ENCODE measurements at regions not wholly inside any gene's neighbourhood (a gene's known extent, or its start where the extent isn't known, plus 50 kb on each side); places are given as distances from the start of the nearest gene placed in this dataset.

DNA sequence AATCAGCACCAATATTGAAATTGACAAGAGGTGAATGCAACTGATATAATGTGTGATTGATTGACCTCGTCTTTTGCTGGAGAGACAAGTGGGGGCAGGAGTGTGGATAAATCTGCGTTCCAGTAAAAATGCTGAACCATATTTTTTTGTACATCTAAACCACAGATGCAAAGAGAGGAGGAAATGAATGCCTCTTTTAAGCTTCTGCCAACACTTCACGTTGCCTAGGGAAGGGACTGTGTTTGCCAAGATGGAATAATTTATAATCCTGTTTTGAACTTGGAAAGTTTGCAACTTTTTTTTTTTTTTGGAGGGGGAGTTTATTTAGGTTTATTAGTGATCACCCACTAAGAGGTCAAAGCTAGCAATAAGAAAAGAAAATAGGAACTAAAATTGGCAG lies 288.2 kb upstream of the EEF2KMT start:
- no peak for TF ChIP-seq RARB (CRISPR knock-in tag; IDR thresholded peaks at IDR 0.05)
- TF ChIP-seq PATZ1 (CRISPR knock-in tag; IDR thresholded peaks at IDR 0.05; ENCODE audit: borderline replicate concordance) = no peak
- no peak for TF ChIP-seq ISL1 (CRISPR knock-in tag; IDR thresholded peaks at IDR 0.05)
- TF ChIP-seq CSDC2 (CRISPR knock-in tag; IDR thresholded peaks at IDR 0.05) = no peak
- no peak for TF ChIP-seq ZC3H10 (CRISPR knock-in tag; IDR thresholded peaks at IDR 0.05)
- TF ChIP-seq TOX (CRISPR knock-in tag; IDR thresholded peaks at IDR 0.05; ENCODE audit: borderline replicate concordance) = no peak
- no peak for TF ChIP-seq SNAI2 (CRISPR knock-in tag; IDR thresholded peaks at IDR 0.05)
- TF ChIP-seq PPARA (CRISPR knock-in tag; IDR thresholded peaks at IDR 0.05; ENCODE audit: borderline replicate concordance) = no peak
- TF ChIP-seq, protein P1, sequence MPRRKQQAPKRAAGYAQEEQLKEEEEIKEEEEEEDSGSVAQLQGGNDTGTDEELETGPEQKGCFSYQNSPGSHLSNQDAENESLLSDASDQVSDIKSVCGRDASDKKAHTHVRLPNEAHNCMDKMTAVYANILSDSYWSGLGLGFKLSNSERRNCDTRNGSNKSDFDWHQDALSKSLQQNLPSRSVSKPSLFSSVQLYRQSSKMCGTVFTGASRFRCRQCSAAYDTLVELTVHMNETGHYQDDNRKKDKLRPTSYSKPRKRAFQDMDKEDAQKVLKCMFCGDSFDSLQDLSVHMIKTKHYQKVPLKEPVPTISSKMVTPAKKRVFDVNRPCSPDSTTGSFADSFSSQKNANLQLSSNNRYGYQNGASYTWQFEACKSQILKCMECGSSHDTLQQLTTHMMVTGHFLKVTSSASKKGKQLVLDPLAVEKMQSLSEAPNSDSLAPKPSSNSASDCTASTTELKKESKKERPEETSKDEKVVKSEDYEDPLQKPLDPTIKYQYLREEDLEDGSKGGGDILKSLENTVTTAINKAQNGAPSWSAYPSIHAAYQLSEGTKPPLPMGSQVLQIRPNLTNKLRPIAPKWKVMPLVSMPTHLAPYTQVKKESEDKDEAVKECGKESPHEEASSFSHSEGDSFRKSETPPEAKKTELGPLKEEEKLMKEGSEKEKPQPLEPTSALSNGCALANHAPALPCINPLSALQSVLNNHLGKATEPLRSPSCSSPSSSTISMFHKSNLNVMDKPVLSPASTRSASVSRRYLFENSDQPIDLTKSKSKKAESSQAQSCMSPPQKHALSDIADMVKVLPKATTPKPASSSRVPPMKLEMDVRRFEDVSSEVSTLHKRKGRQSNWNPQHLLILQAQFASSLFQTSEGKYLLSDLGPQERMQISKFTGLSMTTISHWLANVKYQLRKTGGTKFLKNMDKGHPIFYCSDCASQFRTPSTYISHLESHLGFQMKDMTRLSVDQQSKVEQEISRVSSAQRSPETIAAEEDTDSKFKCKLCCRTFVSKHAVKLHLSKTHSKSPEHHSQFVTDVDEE (CRISPR knock-in tag; IDR thresholded peaks at IDR 0.05) = no peak
- TF ChIP-seq ZNF565 (CRISPR knock-in tag; conservative IDR thresholded peaks at IDR 0.05; ENCODE audit: low read depth) = no peak
- TF ChIP-seq ZNF70 (CRISPR knock-in tag; IDR thresholded peaks at IDR 0.05) = no peak
- TF ChIP-seq BACH2 (CRISPR knock-in tag; IDR thresholded peaks at IDR 0.05; ENCODE audit: borderline replicate concordance) = no peak
- TF ChIP-seq OSR1 (CRISPR knock-in tag; IDR thresholded peaks at IDR 0.05) = no peak
- TF ChIP-seq TCF4 (CRISPR knock-in tag; IDR thresholded peaks at IDR 0.05; ENCODE audit: borderline replicate concordance) = no peak
- TF ChIP-seq ZFP3 (CRISPR knock-in tag; IDR thresholded peaks at IDR 0.05) = no peak
- no peak for TF ChIP-seq ARNTL (CRISPR knock-in tag; IDR thresholded peaks at IDR 0.05; ENCODE audit: borderline replicate concordance, low read depth)
- no peak for TF ChIP-seq ESRRG (CRISPR knock-in tag; IDR thresholded peaks at IDR 0.05)
- no peak for TF ChIP-seq CREB5 (CRISPR knock-in tag; IDR thresholded peaks at IDR 0.05; ENCODE audit: low read depth)

DNA sequence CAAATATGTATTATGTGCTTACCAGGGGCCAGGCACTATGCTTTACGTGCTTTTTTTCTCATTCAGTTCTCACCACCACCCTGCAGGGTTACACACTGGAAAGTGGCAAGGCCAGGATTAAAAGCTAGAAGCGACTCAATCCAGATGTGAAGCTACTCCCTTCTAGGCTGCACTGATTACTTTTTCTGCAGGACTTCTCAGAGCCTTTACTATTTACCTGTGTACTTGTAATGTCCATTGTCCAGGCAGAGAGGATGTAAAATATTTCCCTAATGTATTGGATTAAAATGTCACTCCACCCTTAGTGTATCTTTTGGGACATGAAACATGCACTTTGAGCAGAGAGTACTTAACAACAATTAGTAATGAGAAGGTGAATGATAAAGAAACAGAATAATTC lies 287.5 kb upstream of the EEF2KMT start:
- ATAC-seq = no peak
- TF ChIP-seq, protein P2, sequence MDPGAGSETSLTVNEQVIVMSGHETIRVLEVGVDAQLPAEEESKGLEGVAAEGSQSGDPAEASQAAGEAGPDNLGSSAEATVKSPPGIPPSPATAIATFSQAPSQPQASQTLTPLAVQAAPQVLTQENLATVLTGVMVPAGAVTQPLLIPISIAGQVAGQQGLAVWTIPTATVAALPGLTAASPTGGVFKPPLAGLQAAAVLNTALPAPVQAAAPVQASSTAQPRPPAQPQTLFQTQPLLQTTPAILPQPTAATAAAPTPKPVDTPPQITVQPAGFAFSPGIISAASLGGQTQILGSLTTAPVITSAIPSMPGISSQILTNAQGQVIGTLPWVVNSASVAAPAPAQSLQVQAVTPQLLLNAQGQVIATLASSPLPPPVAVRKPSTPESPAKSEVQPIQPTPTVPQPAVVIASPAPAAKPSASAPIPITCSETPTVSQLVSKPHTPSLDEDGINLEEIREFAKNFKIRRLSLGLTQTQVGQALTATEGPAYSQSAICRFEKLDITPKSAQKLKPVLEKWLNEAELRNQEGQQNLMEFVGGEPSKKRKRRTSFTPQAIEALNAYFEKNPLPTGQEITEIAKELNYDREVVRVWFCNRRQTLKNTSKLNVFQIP (CRISPR knock-in tag; IDR thresholded peaks at IDR 0.05; ENCODE audit: borderline replicate concordance, low read depth) = no peak
- TF ChIP-seq ZFP3 (CRISPR knock-in tag; IDR thresholded peaks at IDR 0.05) = no peak
- no peak for TF ChIP-seq ESRRG (CRISPR knock-in tag; IDR thresholded peaks at IDR 0.05)
- TF ChIP-seq CSDC2 (CRISPR knock-in tag; IDR thresholded peaks at IDR 0.05) = no peak

More for the DNA sequence above, 288.2 kb upstream of the EEF2KMT start:
- ATAC-seq = no peak

DNA sequence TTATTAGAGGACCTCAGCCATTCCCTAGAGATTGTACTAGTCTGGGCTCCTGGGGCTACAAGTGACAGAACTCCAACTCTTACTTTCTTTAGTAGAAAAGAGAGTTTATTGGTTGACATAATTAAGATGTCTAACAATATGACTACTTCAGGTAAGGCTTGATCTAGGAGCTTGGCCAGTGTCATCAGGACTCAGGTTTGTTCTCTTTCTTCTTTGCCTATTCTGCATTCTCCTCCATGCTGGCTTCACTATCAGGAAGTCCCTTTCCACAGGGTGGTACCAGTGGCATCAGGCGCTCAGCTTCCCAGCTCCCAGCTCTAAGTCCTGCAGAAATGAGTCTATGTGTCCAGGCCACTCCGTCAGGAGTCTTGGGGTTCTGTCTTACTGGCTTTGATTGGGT lies 286.1 kb upstream of the EEF2KMT start:
- TF ChIP-seq TOX (CRISPR knock-in tag; IDR thresholded peaks at IDR 0.05; ENCODE audit: borderline replicate concordance) (no peak), PPARA (CRISPR knock-in tag; IDR thresholded peaks at IDR 0.05; ENCODE audit: borderline replicate concordance) (no peak), ZNF70 (CRISPR knock-in tag; IDR thresholded peaks at IDR 0.05) (no peak), ZNF565 (CRISPR knock-in tag; conservative IDR thresholded peaks at IDR 0.05; ENCODE audit: low read depth) (no peak), TCF4 (CRISPR knock-in tag; IDR thresholded peaks at IDR 0.05; ENCODE audit: borderline replicate concordance) (no peak), ZC3H10 (CRISPR knock-in tag; IDR thresholded peaks at IDR 0.05) (no peak), ZNF8 (CRISPR knock-in tag; IDR thresholded peaks at IDR 0.05) (no peak), CREB5 (CRISPR knock-in tag; IDR thresholded peaks at IDR 0.05; ENCODE audit: low read depth) (no peak), OSR1 (CRISPR knock-in tag; IDR thresholded peaks at IDR 0.05) (no peak)
- TF ChIP-seq, protein P1 (CRISPR knock-in tag; IDR thresholded peaks at IDR 0.05) = no peak
- TF ChIP-seq, protein P3, sequence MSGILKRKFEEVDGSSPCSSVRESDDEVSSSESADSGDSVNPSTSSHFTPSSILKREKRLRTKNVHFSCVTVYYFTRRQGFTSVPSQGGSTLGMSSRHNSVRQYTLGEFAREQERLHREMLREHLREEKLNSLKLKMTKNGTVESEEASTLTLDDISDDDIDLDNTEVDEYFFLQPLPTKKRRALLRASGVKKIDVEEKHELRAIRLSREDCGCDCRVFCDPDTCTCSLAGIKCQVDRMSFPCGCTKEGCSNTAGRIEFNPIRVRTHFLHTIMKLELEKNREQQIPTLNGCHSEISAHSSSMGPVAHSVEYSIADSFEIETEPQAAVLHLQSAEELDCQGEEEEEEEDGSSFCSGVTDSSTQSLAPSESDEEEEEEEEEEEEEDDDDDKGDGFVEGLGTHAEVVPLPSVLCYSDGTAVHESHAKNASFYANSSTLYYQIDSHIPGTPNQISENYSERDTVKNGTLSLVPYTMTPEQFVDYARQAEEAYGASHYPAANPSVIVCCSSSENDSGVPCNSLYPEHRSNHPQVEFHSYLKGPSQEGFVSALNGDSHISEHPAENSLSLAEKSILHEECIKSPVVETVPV (CRISPR knock-in tag; IDR thresholded peaks at IDR 0.05) = no peak
- TF ChIP-seq, protein P2 (CRISPR knock-in tag; IDR thresholded peaks at IDR 0.05; ENCODE audit: borderline replicate concordance, low read depth) = no peak
- no peak for ATAC-seq

All from SK-N-SH treated with all-trans-retinoic acid at 6 μM for 48 hours (cell line).